AML-193 (cell line): ENCODE measurements at regions not wholly inside any gene's neighbourhood (a gene's known extent, or its start where the extent isn't known, plus 50 kb on each side); places are given as distances from the start of the nearest gene placed in this dataset.
"Not testable (repeated sequence)": the region's sequence is repeated elsewhere in the genome, so short reads cannot be mapped to it uniquely, and the experiment has no call there.

Experiments used
- DNase-seq, 2 experiments: peaks; one replicate each; lab custom pipeline; 2025; lab: John Stamatoyannopoulos, UW

GRCh38 chrX:129084291-129084690 lies 439.0 kb downstream of the SMARCA1 start:
- DNase-seq: not testable (repeated sequence)

- no peak for DNase-seq
Observed at GRCh38 chrX:129077424-129078170, 445.7 kb downstream of the SMARCA1 start.

GRCh38 chrX:129071390-129071789 lies 451.9 kb downstream of the SMARCA1 start:
- no peak for DNase-seq

GRCh38 chrX:129065895-129066294 lies 457.4 kb downstream of the SMARCA1 start:
- no peak for DNase-seq

GRCh38 chrX:129058405-129058804 lies 464.9 kb downstream of the SMARCA1 start:
- no peak for DNase-seq

GRCh38 chrX:129043138-129043537 lies 480.2 kb downstream of the SMARCA1 start:
- no peak for DNase-seq

GRCh38 chrX:129041319-129041718 lies 482.0 kb downstream of the SMARCA1 start:
- no peak for DNase-seq

GRCh38 chrX:129040124-129040523 lies 483.2 kb downstream of the SMARCA1 start:
- DNase-seq: no peak

- DNase-seq: no peak
Observed at GRCh38 chrX:129039176-129039575, 484.1 kb downstream of the SMARCA1 start.

- no peak for DNase-seq
Observed at GRCh38 chrX:129037389-129037788, 485.9 kb downstream of the SMARCA1 start.

GRCh38 chrX:129035180-129035579 lies 488.1 kb downstream of the SMARCA1 start:
- DNase-seq: no peak

- DNase-seq: no peak
Observed at GRCh38 chrX:129034196-129034595, 489.1 kb downstream of the SMARCA1 start.

- DNase-seq: no peak
Observed at GRCh38 chrX:129026202-129026601, 497.1 kb downstream of the SMARCA1 start.

- no peak for DNase-seq
Observed at GRCh38 chrX:129025376-129025775, 497.9 kb downstream of the SMARCA1 start.

- DNase-seq: no peak
Observed at GRCh38 chrX:129019412-129019811, 503.9 kb downstream of the SMARCA1 start.

- no peak for DNase-seq
Observed at GRCh38 chrX:129015381-129015780, 507.9 kb downstream of the SMARCA1 start.

GRCh38 chrX:129013574-129013973 lies 509.7 kb downstream of the SMARCA1 start:
- no peak for DNase-seq

GRCh38 chrX:129007631-129008030 lies 515.7 kb downstream of the SMARCA1 start:
- no peak for DNase-seq

GRCh38 chrX:129006491-129006890 lies 516.8 kb downstream of the SMARCA1 start:
- no peak for DNase-seq

GRCh38 chrX:129000797-129001196 lies 522.5 kb downstream of the SMARCA1 start:
- no peak for DNase-seq

- no peak for DNase-seq
Observed at GRCh38 chrX:129000018-129000417, 523.3 kb downstream of the SMARCA1 start.

- no peak for DNase-seq
Observed at GRCh38 chrX:128992107-128992971, 531.0 kb downstream of the SMARCA1 start.

- peak in 1 of 2 experiments; percentile 0 for DNase-seq
Observed at GRCh38 chrX:128975745-128976144, 547.5 kb downstream of the SMARCA1 start.
